K562 (cell line): ENCODE measurements at regions not wholly inside any gene's neighbourhood (a gene's known extent, or its start where the extent isn't known, plus 50 kb on each side); places are given as distances from the start of the nearest gene placed in this dataset.

Experiments
- ATAC-seq: fragments of 200-7000 bp; cut with Tn5 transposase; 3 replicates; pipeline ENCODE4 v1.9.1; 2020; ENCODE audit warnings: moderate library complexity
- BruUV-seq: library from RNA; stranded (reverse); fragments of 400-500 nt; replicated peaks from 2 replicates; lab custom pipeline; 2021; lab: Mats Ljungman, UMichigan
- CTCF ChIA-PET: fragments of 300-600 bp; formaldehyde crosslinking; extraction: SDS; loops from one replicate; lab custom pipeline; 2021; ENCODE audit warnings: low intra/inter-chr PET ratio; lab: Yijun Ruan, JAX
- POLR2A ChIA-PET: fragments of 300-600, 350-650 bp; sonication (Branson Sonifier 250); formaldehyde crosslinking; extraction: SDS; loops from one replicate; lab custom pipeline; 2021; ENCODE audit warnings: antibody characterized with exemption, inconsistent platforms; lab: Yijun Ruan, JAX
- DNase-seq, 4 experiments: peaks; one replicate each; pipeline versions ENCODE4 v3.0.0 to v3.0.0-alpha.2; 2011 to 2018; ENCODE audit warnings: low spot score in 3 of 4, mixed read lengths in 3 of 4; ENCODE audit errors: extremely low read depth in 1 of 4
- FAIRE-seq: peaks from 2 replicates; lab custom pipeline; 2011; peaks lifted over from hg19 to GRCh38; lab: Jason Lieb, UNC
- H2AFZ ChIP-seq: 2 replicates; pipeline ENCODE4 v1.6.0; 2011; ENCODE audit warnings: low read depth, low read length, control low read depth, inconsistent platforms
- H3K27ac ChIP-seq: fragments of 200-600 bp; 3 replicates; pipeline ENCODE4 v1.8.0; 2011; ENCODE audit warnings: low read depth, mild to moderate bottlenecking, control low read depth, inconsistent platforms, low read length, moderate library complexity, mixed read lengths; ENCODE audit errors: extremely low read depth
- H3K27me3 ChIP-seq, 2 experiments: fragments of 300-600 bp in 1 of 2; 2 replicates in 1 of 2; 3 replicates in 1 of 2; pipeline versions ENCODE4 v1.6.0 to v1.8.0; 2011; ENCODE audit warnings: inconsistent platforms in 2 of 2, low read length in 2 of 2, mild to moderate bottlenecking in 1 of 2, mixed read lengths in 1 of 2, moderate library complexity in 1 of 2; ENCODE audit not compliant: control insufficient read depth in 2 of 2, insufficient read depth in 2 of 2
- H3K36me3 ChIP-seq: fragments of 300-600 bp; 3 replicates; pipeline ENCODE4 v1.8.0; 2011; ENCODE audit warnings: mild to moderate bottlenecking, low read length, inconsistent platforms; ENCODE audit not compliant: control insufficient read depth, insufficient read depth
- H3K4me1 ChIP-seq, 2 experiments: fragments of 200-600 bp in 1 of 2; replicated peaks in 1 of 2; 2 replicates in 1 of 2; 3 replicates in 1 of 2; pipeline versions ENCODE4 v1.5.1 to v1.8.0; 2011; ENCODE audit warnings: inconsistent platforms in 2 of 2, low read length in 2 of 2, mild to moderate bottlenecking in 1 of 2, mixed read lengths in 1 of 2, moderate library complexity in 1 of 2; ENCODE audit not compliant: control insufficient read depth in 2 of 2, insufficient read depth in 2 of 2
- H3K4me2 ChIP-seq: 2 replicates; pipeline ENCODE4 v1.6.1; 2011; ENCODE audit warnings: low read length, control low read depth, inconsistent platforms, mixed read lengths; ENCODE audit not compliant: insufficient read depth
- H3K4me3 ChIP-seq: fragments of 200-600 bp; sonication (generic), shearing (Covaris generic); 2 replicates; pipeline ENCODE4 v1.5.1; 2016; ENCODE audit warnings: control low read depth, inconsistent platforms
- H3K79me2 ChIP-seq: fragments of 200-600 bp; 3 replicates; pipeline ENCODE4 v1.8.0; 2011; ENCODE audit warnings: low read length, inconsistent platforms; ENCODE audit not compliant: control insufficient read depth, insufficient read depth
- H3K9ac ChIP-seq, 2 experiments: 2 replicates each; pipeline versions ENCODE4 v1.6.0 to v1.6.1; 2011; ENCODE audit warnings: low read depth in 2 of 2, low read length in 2 of 2, control low read depth in 1 of 2, inconsistent platforms in 1 of 2, mild to moderate bottlenecking in 1 of 2, mixed read lengths in 1 of 2; ENCODE audit not compliant: insufficient read depth in 1 of 2
- H3K9me1 ChIP-seq: one replicate; pipeline ENCODE4 v1.6.0; 2011; ENCODE audit warnings: inconsistent platforms, mild to moderate bottlenecking, low read length, moderate library complexity; ENCODE audit not compliant: control insufficient read depth, insufficient read depth
- H3K9me3 ChIP-seq: replicated peaks from 2 replicates; pipeline ENCODE4 v1.5.1; 2011; ENCODE audit warnings: low read depth, low read length, inconsistent platforms; ENCODE audit not compliant: control insufficient read depth, insufficient read depth
- H4K20me1 ChIP-seq: replicated peaks from 2 replicates; pipeline ENCODE4 v1.6.1; 2011; ENCODE audit warnings: low read length, inconsistent platforms, mixed read lengths; ENCODE audit not compliant: control insufficient read depth, insufficient read depth
- ZBTB11 ChIP-seq, 3 experiments: fragments of 200-800 bp in 1 of 3; fragments of 250-450 bp in 1 of 3; fragments of 450-650 bp in 1 of 3; sonication (Bioruptor Pico) in 1 of 3; sonication (Bioruptor generic) in 1 of 3; formaldehyde crosslinking in 1 of 3; IDR thresholded peaks; 2 replicates each; pipeline versions ENCODE4 v1.6.1 to v1.8.0; 2016 to 2022; ENCODE audit warnings: mild to moderate bottlenecking in 2 of 3, missing genetic modification characterization in 2 of 3, missing compliant biosample characterization in 1 of 3, moderate library complexity in 1 of 3
- ZC3H4 ChIP-seq: sonication (generic); formaldehyde crosslinking; IDR thresholded peaks from 2 replicates; pipeline ENCODE4 v1.9.0; 2021; ENCODE audit warnings: missing genetic modification reagents, borderline replicate concordance
- WGBS: fragments of 100-300 bp; shearing (Covaris generic); methylation state at CpG from one replicate; pipeline ENCODE4 v1.1.6; 2016; ENCODE audit warnings: low coverage, mixed read lengths; ENCODE audit not compliant: insufficient coverage; ENCODE audit errors: missing lambda C conversion rate; 5-methylcytosine and 5-hydroxymethylcytosine counted together
- in situ Hi-C: fragments of 300-500 bp; cut with MboI; formaldehyde crosslinking; loops from 4 replicates; pipeline ENCODE4 v1.15.0; 2018; ENCODE audit warnings: inconsistent platforms, mixed read lengths
- intact Hi-C: fragments of 100-400 bp; cut with micrococcal nuclease; formaldehyde crosslinking; loops from 2 replicates; pipeline ENCODE4 v1.14.2; 2022

GRCh38 chr20:48319943-48320584 is 507.7 kb downstream of the PREX1 start:
- 0% methylated on average over 12 of the region's 12 CpGs for WGBS

More at GRCh38 chr20:48319943-48320584, 507.7 kb downstream of the PREX1 start:
- ATAC-seq: no peak
- no peaks in the 10 kb centered on the region for H3K9me1 ChIP-seq
- no peaks in the 10 kb centered on the region for H3K9me3 ChIP-seq
- no peak for DNase-seq
- CTCF ChIA-PET: no interaction called here
- FAIRE-seq: no peak
- no peaks in the 10 kb centered on the region for H4K20me1 ChIP-seq
- H3K79me2 ChIP-seq: no peaks in the 10 kb centered on the region
- no peak overlapping the region for H2AFZ ChIP-seq
- TF ChIP-seq ZC3H4 (CRISPR knock-in tag) (no peak), ZBTB11 (CRISPR knock-in tag; IDR thresholded peaks at IDR 0.05) (peak in 1 of 3 experiments; percentile 7; a peak in 1 of 6 replicates)
- no peak overlapping the region for H3K4me2 ChIP-seq
- no peak overlapping the region for H3K9ac ChIP-seq
- H3K4me3 ChIP-seq: no peak overlapping the region
- no TSS peak for BruUV-seq
- intact Hi-C loops: no loop called here
- no peak overlapping the region for H3K27ac ChIP-seq
- H3K4me1 ChIP-seq: no peaks in the 10 kb centered on the region
- peaks cover 0 to 9% of the 10 kb centered on the region in 2 experiments; a peak in 2 of 5 replicates for H3K27me3 ChIP-seq
- in situ Hi-C loops: no loop called here
- POLR2A ChIA-PET: interaction anchor here (0.6 kb wide), 1 partner anchor 345 kb away, joined by 3 read pairs; no protein-coding TSS in a partner anchor
- no peaks in the 10 kb centered on the region for H3K36me3 ChIP-seq
